Naive thymus-derived CD4-positive, alpha-beta T cell (primary cell): ENCODE measurements at regions not wholly inside any gene's neighbourhood (a gene's known extent, or its start where the extent isn't known, plus 50 kb on each side); places are given as distances from the start of the nearest gene placed in this dataset.

Source experiments
- ATAC-seq: fragments of 150-1000 bp; cut with Tn5 transposase; 2 replicates; pipeline ENCODE4 v1.10.0; 2021; ENCODE audit warnings: mild to moderate bottlenecking, moderate library complexity
- CTCF ChIA-PET: fragments of 350-600 bp; sonication (Branson Sonifier 250); formaldehyde crosslinking; loops from one replicate; lab custom pipeline; 2021; ENCODE audit warnings: antibody characterized with exemption; lab: Charles Lee
- POLR2A ChIA-PET: fragments of 350-600 bp; sonication (Branson Sonifier 250); formaldehyde crosslinking; loops from one replicate; lab custom pipeline; 2021; ENCODE audit warnings: antibody characterized with exemption, inconsistent platforms; lab: Charles Lee
- DNase-seq, 9 donors: peaks; one replicate each; pipeline versions ENCODE4 v3.0.0 to v3.0.0-alpha.2; 2020 to 2022; ENCODE audit warnings: mixed read lengths in 1 of 9
- H3K27ac ChIP-seq: one replicate; pipeline ENCODE4 v1.7.0; 2013; ENCODE audit warnings: mild to moderate bottlenecking, low read depth, low read length, moderate library complexity
- H3K27me3 ChIP-seq, 2 donors: one replicate each; pipeline ENCODE4 v1.7.0; 2013; ENCODE audit warnings: low read length in 2 of 2, mild to moderate bottlenecking in 2 of 2, moderate library complexity in 2 of 2; ENCODE audit not compliant: control insufficient read depth in 2 of 2, insufficient read depth in 2 of 2
- H3K36me3 ChIP-seq, 3 experiments: 1 replicate in 2 of 3; 2 replicates in 1 of 3; pipeline ENCODE4 v1.7.0; 2013; ENCODE audit warnings: low read length in 3 of 3, mild to moderate bottlenecking in 3 of 3, moderate library complexity in 1 of 3; ENCODE audit not compliant: insufficient read depth in 3 of 3, control insufficient read depth in 2 of 3
- H3K4me1 ChIP-seq, 2 donors: one replicate each; pipeline ENCODE4 v1.7.0; 2013; ENCODE audit warnings: low read length in 2 of 2, mild to moderate bottlenecking in 2 of 2, moderate library complexity in 1 of 2; ENCODE audit not compliant: control insufficient read depth in 2 of 2, insufficient read depth in 2 of 2
- H3K4me3 ChIP-seq: 2 replicates; pipeline ENCODE4 v1.7.0; 2013; ENCODE audit warnings: mild to moderate bottlenecking, low read length
- H3K9me3 ChIP-seq, 3 experiments: 1 replicate in 2 of 3; 2 replicates in 1 of 3; pipeline ENCODE4 v1.7.0; 2013; ENCODE audit warnings: low read length in 3 of 3; ENCODE audit not compliant: control insufficient read depth in 2 of 3
- H3K27ac Mint-ChIP-seq, 9 donors: one replicate each; pipeline ENCODE4 v1.8.0; 2020 to 2022; ENCODE audit warnings: mixed read lengths in 9 of 9, mild to moderate bottlenecking in 8 of 9, moderate library complexity in 5 of 9, inconsistent platforms in 2 of 9
- H3K27me3 Mint-ChIP-seq, 5 donors: one replicate each; pipeline ENCODE4 v1.8.0; 2021 to 2022; ENCODE audit warnings: mixed read lengths in 5 of 5, mild to moderate bottlenecking in 1 of 5
- H3K36me3 Mint-ChIP-seq, 5 donors: one replicate each; pipeline ENCODE4 v1.8.0; 2020 to 2022; ENCODE audit warnings: mixed read lengths in 5 of 5, mild to moderate bottlenecking in 3 of 5, inconsistent platforms in 1 of 5
- H3K4me1 Mint-ChIP-seq, 7 donors: one replicate each; pipeline ENCODE4 v1.8.0; 2020 to 2022; ENCODE audit warnings: mixed read lengths in 7 of 7, mild to moderate bottlenecking in 3 of 7, inconsistent platforms in 1 of 7
- H3K4me3 Mint-ChIP-seq, 10 donors: one replicate each; pipeline ENCODE4 v1.8.0; 2020 to 2022; ENCODE audit warnings: mild to moderate bottlenecking in 10 of 10, mixed read lengths in 10 of 10, moderate library complexity in 6 of 10, inconsistent platforms in 2 of 10
- H3K9me3 Mint-ChIP-seq, 11 donors: one replicate each; pipeline ENCODE4 v1.8.0; 2020 to 2022; ENCODE audit warnings: mixed read lengths in 11 of 11, mild to moderate bottlenecking in 4 of 11, inconsistent platforms in 1 of 11, moderate library complexity in 1 of 11
- intact Hi-C, 2 donors: fragments of 100-400 bp; cut with micrococcal nuclease; formaldehyde crosslinking; loops; one replicate each; pipeline ENCODE4 v1.15.1; 2023

DNA sequence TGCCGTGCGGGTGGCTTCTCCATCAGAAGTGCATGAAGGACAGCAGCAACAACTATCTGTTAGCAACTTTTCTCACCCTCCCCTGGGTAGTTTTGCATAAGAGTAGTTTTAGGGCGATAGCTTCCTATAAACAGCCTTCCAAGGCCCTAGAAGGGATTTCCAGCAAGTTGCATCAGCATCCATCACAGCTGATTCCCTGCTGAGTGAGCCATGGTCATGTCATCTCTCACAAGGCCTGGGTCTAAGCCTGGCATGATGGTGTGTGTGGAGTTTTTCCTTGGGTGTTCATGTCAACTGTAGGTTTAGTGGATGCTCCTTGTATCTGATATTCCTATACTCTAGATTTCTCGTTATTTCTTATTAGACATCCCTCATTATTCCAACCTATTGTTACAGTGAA is 2324.7 kb upstream of the AGA start:
- no peak for DNase-seq
- no peaks in the 10 kb centered on the region for H3K36me3 Mint-ChIP-seq
- Histone ChIP-seq H3K27me3 (no peaks in the 10 kb centered on the region), H3K9me3 (no peaks in the 10 kb centered on the region), H3K36me3 (no peaks in the 10 kb centered on the region), H3K4me1 (no peaks in the 10 kb centered on the region), H3K4me3 (no peak overlapping the region), H3K27ac (no peak overlapping the region)
- CTCF ChIA-PET = no interaction called here
- intact Hi-C loops = no loop called here
- no peaks in the 10 kb centered on the region for H3K4me1 Mint-ChIP-seq
- POLR2A ChIA-PET = no interaction called here
- no peaks in the 10 kb centered on the region for H3K27me3 Mint-ChIP-seq
- H3K4me3 Mint-ChIP-seq = no peak overlapping the region
- H3K9me3 Mint-ChIP-seq = peaks cover 0 to 30% (median 5%) of the 10 kb centered on the region in 11 donors
- no peak overlapping the region for H3K27ac Mint-ChIP-seq
- ATAC-seq = no peak

DNA sequence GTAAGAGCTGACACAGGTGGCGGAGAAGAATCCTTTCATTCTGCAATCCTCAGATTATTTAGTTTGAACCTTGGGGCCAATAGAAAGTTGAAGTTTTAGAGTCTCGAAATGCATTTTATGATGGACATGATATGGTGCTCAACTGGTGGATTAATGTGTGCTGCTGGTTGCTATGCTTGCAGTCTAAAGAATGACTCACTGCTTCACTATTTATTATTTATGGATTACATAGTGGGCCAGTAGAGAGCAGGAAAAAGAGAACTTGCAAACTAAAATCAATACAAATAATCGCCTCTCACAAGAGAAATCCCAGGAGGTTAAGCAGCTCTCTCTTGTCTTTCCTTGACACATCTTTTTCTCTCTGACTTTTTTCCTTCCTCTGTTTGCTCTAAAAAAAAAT is 2326.8 kb upstream of the AGA start:
- no peak overlapping the region for H3K4me3 Mint-ChIP-seq
- no peaks in the 10 kb centered on the region for H3K27me3 Mint-ChIP-seq
- Histone ChIP-seq H3K4me1 (no peaks in the 10 kb centered on the region), H3K27me3 (no peaks in the 10 kb centered on the region), H3K36me3 (no peaks in the 10 kb centered on the region), H3K27ac (no peak overlapping the region), H3K9me3 (no peaks in the 10 kb centered on the region), H3K4me3 (no peak overlapping the region)
- ATAC-seq (no peak), DNase-seq (no peak)
- H3K36me3 Mint-ChIP-seq = no peaks in the 10 kb centered on the region
- ChIA-PET POLR2A (no interaction called here), CTCF (no interaction called here)
- intact Hi-C loops = no loop called here
- no peak overlapping the region for H3K27ac Mint-ChIP-seq
- no peaks in the 10 kb centered on the region for H3K4me1 Mint-ChIP-seq
- peaks cover 0 to 24% (median 4%) of the 10 kb centered on the region in 11 donors for H3K9me3 Mint-ChIP-seq

DNA sequence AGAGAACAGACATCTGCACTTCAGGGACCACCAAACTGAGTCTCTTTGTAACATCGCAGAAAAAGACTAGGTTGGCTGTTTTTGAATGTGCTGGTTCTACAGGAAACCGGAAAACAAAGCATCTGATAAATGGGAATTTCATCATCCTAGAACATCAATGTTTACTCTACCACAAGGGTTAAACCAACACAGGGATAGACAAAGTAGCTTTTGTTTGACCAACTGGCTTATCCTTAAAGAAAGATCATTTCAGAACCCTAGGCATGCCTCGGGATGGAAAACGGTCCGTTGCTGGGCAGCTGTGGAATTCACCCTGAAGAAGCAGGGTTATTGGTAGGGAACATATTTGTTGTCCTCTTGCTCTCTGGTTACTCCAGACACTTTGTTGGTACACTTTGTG is 2355.5 kb upstream of the AGA start:
- no peaks in the 10 kb centered on the region for H3K4me1 ChIP-seq
- H3K4me3 ChIP-seq = no peak overlapping the region
- no peaks in the 10 kb centered on the region for H3K9me3 ChIP-seq
- Mint-ChIP-seq H3K4me1 (no peaks in the 10 kb centered on the region), H3K27me3 (no peaks in the 10 kb centered on the region), H3K4me3 (no peak overlapping the region), H3K36me3 (no peaks in the 10 kb centered on the region), H3K9me3 (peaks cover 0 to 17% (median 3%) of the 10 kb centered on the region in 11 donors), H3K27ac (no peak overlapping the region)
- H3K27ac ChIP-seq = no peak overlapping the region
- H3K36me3 ChIP-seq = no peaks in the 10 kb centered on the region
- H3K27me3 ChIP-seq = no peaks in the 10 kb centered on the region
- intact Hi-C loops = no loop called here
- ChIA-PET POLR2A (no interaction called here), CTCF (no interaction called here)
- ATAC-seq = no peak
- DNase-seq = no peak

DNA sequence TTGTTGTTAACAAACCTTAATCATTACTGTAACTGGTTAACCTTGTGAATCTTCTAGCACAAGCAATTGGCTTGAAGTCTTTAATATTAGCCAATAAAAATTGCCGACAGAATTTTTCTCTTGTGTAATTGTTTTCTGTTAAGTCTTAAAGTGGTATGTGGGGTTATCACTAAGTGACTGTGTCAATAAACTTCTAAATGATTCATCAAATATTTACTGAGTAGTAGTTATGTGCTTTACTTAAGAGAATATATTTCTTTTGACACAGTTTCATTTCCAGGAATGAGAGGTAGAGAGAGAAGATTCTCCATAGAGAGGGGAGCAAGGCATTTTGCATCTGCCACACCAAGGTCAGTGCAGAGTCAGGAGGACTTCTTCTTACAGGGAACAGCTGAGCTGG is 2361.6 kb upstream of the AGA start:
- intact Hi-C loops = no loop called here
- ATAC-seq = no peak
- no peaks in the 10 kb centered on the region for H3K4me1 Mint-ChIP-seq
- Histone ChIP-seq H3K4me1 (no peaks in the 10 kb centered on the region), H3K4me3 (no peak overlapping the region), H3K36me3 (no peaks in the 10 kb centered on the region), H3K9me3 (no peaks in the 10 kb centered on the region), H3K27ac (no peak overlapping the region), H3K27me3 (no peaks in the 10 kb centered on the region)
- ChIA-PET POLR2A (no interaction called here), CTCF (no interaction called here)
- no peak overlapping the region for H3K4me3 Mint-ChIP-seq
- DNase-seq = no peak
- H3K27me3 Mint-ChIP-seq = no peaks in the 10 kb centered on the region
- H3K27ac Mint-ChIP-seq = no peak overlapping the region
- H3K9me3 Mint-ChIP-seq = peaks cover 0 to 23% (median 5%) of the 10 kb centered on the region in 11 donors
- no peaks in the 10 kb centered on the region for H3K36me3 Mint-ChIP-seq

DNA sequence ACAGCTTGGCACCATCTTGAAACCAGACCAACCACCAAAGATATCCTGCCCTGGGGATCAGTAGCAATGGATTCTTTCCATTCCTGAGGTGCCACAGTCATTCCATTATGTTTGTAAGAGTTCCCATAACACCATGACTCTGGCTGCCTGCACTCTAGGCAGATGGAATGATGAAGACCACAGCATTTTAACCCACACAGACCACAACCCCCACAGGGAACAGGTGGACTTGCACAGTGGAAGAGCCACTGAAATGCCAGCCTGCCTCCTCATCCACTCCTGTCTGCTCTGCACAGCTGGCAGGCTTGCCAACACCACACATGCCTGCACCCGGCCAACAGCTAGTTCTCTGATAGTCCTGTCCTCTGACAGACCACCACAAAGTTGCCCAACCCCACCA is 2362.2 kb upstream of the AGA start:
- no peaks in the 10 kb centered on the region for H3K27me3 ChIP-seq
- intact Hi-C loops = no loop called here
- ATAC-seq = no peak
- ChIA-PET CTCF (no interaction called here), POLR2A (no interaction called here)
- H3K4me1 ChIP-seq = no peaks in the 10 kb centered on the region
- no peaks in the 10 kb centered on the region for H3K9me3 ChIP-seq
- no peak for DNase-seq
- no peak overlapping the region for H3K4me3 ChIP-seq
- Mint-ChIP-seq H3K27ac (no peak overlapping the region), H3K9me3 (peaks cover 0 to 23% (median 6%) of the 10 kb centered on the region in 11 donors), H3K4me3 (no peak overlapping the region), H3K27me3 (no peaks in the 10 kb centered on the region), H3K36me3 (no peaks in the 10 kb centered on the region), H3K4me1 (no peaks in the 10 kb centered on the region)
- H3K27ac ChIP-seq = no peak overlapping the region
- H3K36me3 ChIP-seq = no peaks in the 10 kb centered on the region

DNA sequence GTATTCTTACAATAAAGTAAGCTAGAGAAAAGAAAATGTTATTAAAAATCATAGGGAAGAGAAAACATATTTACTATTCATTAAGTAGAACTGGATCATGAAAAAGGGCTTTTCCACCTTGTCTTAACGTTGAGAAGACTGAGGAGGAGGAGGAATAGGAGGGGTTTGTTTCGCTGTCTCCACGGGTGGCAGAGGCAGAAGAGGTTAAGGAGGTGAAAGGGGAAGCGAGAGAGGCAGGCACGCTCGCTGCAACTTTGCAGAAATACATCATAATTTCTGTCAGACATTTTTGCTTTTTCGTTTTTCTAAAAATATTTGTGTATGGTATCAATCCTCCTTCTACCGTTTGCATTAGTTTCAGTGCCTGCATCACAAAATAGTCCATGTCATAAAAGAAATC is 2375.1 kb upstream of the AGA start:
- CTCF ChIA-PET = no interaction called here
- H3K4me3 Mint-ChIP-seq = no peak overlapping the region

DNA sequence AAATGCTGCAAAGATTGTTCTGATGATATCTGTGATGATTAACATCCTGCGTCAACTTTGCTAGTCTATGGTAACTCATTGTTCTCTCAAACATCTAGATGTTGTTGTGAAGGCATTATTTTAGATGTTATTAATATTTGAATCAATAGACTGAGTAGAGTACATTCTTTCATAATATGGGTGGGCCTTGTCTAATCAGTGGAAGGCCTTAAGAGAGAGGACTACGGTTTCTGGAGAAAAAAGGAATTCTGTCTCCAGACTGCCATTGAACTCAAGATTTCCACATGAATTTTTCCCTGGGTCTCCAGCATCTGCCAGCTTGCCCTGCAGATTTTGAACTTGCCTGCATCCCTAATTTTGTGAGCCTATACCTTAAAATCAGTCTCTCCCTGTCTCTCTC is 2381.1 kb upstream of the AGA start:
- CTCF ChIA-PET = no interaction called here
- H3K36me3 ChIP-seq = no peaks in the 10 kb centered on the region
- H3K9me3 ChIP-seq = no peaks in the 10 kb centered on the region
- H3K4me3 ChIP-seq = no peak overlapping the region
- H3K9me3 Mint-ChIP-seq = peaks cover 0 to 23% (median 4%) of the 10 kb centered on the region in 11 donors
- POLR2A ChIA-PET = no interaction called here
- H3K4me3 Mint-ChIP-seq = no peak overlapping the region
- H3K27ac Mint-ChIP-seq = no peak overlapping the region
- intact Hi-C loops = no loop called here
- H3K36me3 Mint-ChIP-seq = no peaks in the 10 kb centered on the region
- H3K27me3 ChIP-seq = no peaks in the 10 kb centered on the region
- H3K4me1 Mint-ChIP-seq = no peaks in the 10 kb centered on the region
- DNase-seq (no peak), ATAC-seq (no peak)
- no peaks in the 10 kb centered on the region for H3K27me3 Mint-ChIP-seq
- no peak overlapping the region for H3K27ac ChIP-seq
- no peaks in the 10 kb centered on the region for H3K4me1 ChIP-seq

More for the DNA sequence above, 2375.1 kb upstream of the AGA start:
- POLR2A ChIA-PET = no interaction called here
- H3K27me3 Mint-ChIP-seq = no peaks in the 10 kb centered on the region
- no peaks in the 10 kb centered on the region for H3K9me3 ChIP-seq
- H3K27me3 ChIP-seq = no peaks in the 10 kb centered on the region
- no peaks in the 10 kb centered on the region for H3K36me3 Mint-ChIP-seq
- no peaks in the 10 kb centered on the region for H3K4me1 Mint-ChIP-seq
- no peaks in the 10 kb centered on the region for H3K4me1 ChIP-seq
- H3K27ac Mint-ChIP-seq = no peak overlapping the region
- ATAC-seq = no peak
- H3K36me3 ChIP-seq = no peaks in the 10 kb centered on the region
- no peak for DNase-seq
- peaks cover 0 to 14% (median 4%) of the 10 kb centered on the region in 11 donors for H3K9me3 Mint-ChIP-seq
- H3K4me3 ChIP-seq = no peak overlapping the region
- no peak overlapping the region for H3K27ac ChIP-seq
- intact Hi-C loops = no loop called here
